ENCODE measurements at regions not wholly inside any gene's neighbourhood (a gene's known extent, or its start where the extent isn't known, plus 50 kb on each side); places are given as distances from the start of the nearest gene placed in this dataset.

DNA sequence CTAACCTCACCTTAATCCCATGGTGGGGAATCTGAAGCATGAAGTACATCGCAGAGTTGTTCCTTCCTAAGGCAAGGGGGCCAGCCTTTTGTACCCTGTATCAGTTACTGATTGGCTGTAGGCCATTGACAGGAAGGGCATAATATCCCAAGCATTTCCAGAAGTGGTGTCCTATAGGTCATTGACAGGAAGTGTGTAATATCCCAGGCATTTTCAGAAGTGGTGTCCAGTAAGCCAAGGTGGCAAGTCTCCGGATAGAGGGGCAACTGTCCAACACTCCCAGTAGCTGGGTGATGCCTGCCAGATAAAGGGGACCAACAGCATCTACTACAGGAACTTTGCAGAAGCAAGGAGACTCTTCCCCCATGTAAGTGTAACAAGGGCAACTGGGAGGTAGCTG lies 52.1 kb upstream of the MYRIP start:
- no peak overlapping the region for H3K14ac ChIP-seq (ENCODE audit: low read length in 2 of 2)
- no peak overlapping the region for H2BK12ac ChIP-seq (ENCODE audit: low read length in 2 of 2)
- H2BK120ac ChIP-seq (ENCODE audit: low read depth, low read length): no peak overlapping the region
- H3K9me3 ChIP-seq (ENCODE audit: control insufficient read depth, low read length): no peaks in the 10 kb centered on the region
- no peak overlapping the region for H3K18ac ChIP-seq (ENCODE audit: low read depth in 1 of 2, low read length in 2 of 2)
- H2BK5ac ChIP-seq (ENCODE audit: low read depth, low read length, poor library complexity, severe bottlenecking): no peak overlapping the region
- H3K27me3 ChIP-seq (ENCODE audit: control insufficient read depth in 1 of 2, insufficient read depth in 1 of 2, low read length in 2 of 2): peaks cover 0 to 4% of the 10 kb centered on the region in 2 experiments
- H3K36me3 ChIP-seq (ENCODE audit: control insufficient read depth in 1 of 2, insufficient read depth in 2 of 2, low read depth in 1 of 2, low read length in 2 of 2): no peaks in the 10 kb centered on the region
- WGBS: 48% methylated on average over 2 of the region's 2 CpGs
- no peak overlapping the region for H3K23ac ChIP-seq (ENCODE audit: low read length in 2 of 2)
- no peak overlapping the region for H2BK15ac ChIP-seq (ENCODE audit: low read depth, poor library complexity, severe bottlenecking)
- no peak overlapping the region for H2AK5ac ChIP-seq (ENCODE audit: low read length, severe bottlenecking)
- no peak overlapping the region for H3K4me3 ChIP-seq (ENCODE audit: insufficient read depth in 1 of 2, low read depth in 1 of 2, low read length in 2 of 2)
- H3K79me1 ChIP-seq (replicated peaks; ENCODE audit: low read length, poor library complexity, severe bottlenecking): no peaks in the 10 kb centered on the region
- no peak overlapping the region for H2AFZ ChIP-seq (ENCODE audit: low read depth, low read length)
- no peak for DNase-seq
- H3K4me1 ChIP-seq (ENCODE audit: control insufficient read depth, insufficient read depth, low read depth, low read length): peaks cover 1% of the 10 kb centered on the region
- no peak overlapping the region for H3K4me2 ChIP-seq (ENCODE audit: low read length, poor library complexity, severe bottlenecking)
- H3K9ac ChIP-seq (ENCODE audit: low read length): no peak overlapping the region
- H4K91ac ChIP-seq (ENCODE audit: low read length): no peak overlapping the region
- no peak overlapping the region for H3K27ac ChIP-seq (ENCODE audit: low read length, poor library complexity, severe bottlenecking)
- no peak overlapping the region for H4K8ac ChIP-seq (ENCODE audit: low read length)
- no peak overlapping the region for H3K4ac ChIP-seq (ENCODE audit: low read depth in 1 of 2, low read length in 2 of 2)
